OCI-LY3 (cell line): ENCODE measurements at regions not wholly inside any gene's neighbourhood (a gene's known extent, or its start where the extent isn't known, plus 50 kb on each side); places are given as distances from the start of the nearest gene placed in this dataset.

Experiments used
- H2AFZ ChIP-seq: fragments of 200-600, 300-600 bp; shearing (Covaris generic); 2 replicates; pipeline ENCODE4 v1.6.0; 2014; ENCODE audit warnings: antibody characterized with exemption, low read depth, low read length
- H3K27ac ChIP-seq: fragments of 200-600, 300-600 bp; sonication (generic); 2 replicates; pipeline ENCODE4 v1.5.1; 2014; ENCODE audit warnings: mild to moderate bottlenecking, low read length, moderate library complexity, mixed read lengths
- H3K27me3 ChIP-seq: fragments of 200-600, 300-600 bp; sonication (generic); 2 replicates; pipeline ENCODE4 v1.6.1; 2014; ENCODE audit warnings: low read depth, low read length, mixed read lengths
- H3K36me3 ChIP-seq: fragments of 200-600, 300-600 bp; sonication (generic); replicated peaks from 2 replicates; pipeline ENCODE3; 2014; ENCODE audit warnings: low read depth, low read length, mixed read lengths
- H3K4me1 ChIP-seq: fragments of 300-600, 200-600 bp; sonication (generic); 2 replicates; pipeline ENCODE4 v1.6.1; 2014; ENCODE audit warnings: low read length, mixed read lengths
- H3K4me2 ChIP-seq: fragments of 200-600, 300-600 bp; sonication (generic); 2 replicates; pipeline ENCODE4 v1.6.1; 2014; ENCODE audit warnings: low read length, mixed read lengths
- H3K4me3 ChIP-seq: fragments of 300-600, 200-600 bp; sonication (generic); 2 replicates; pipeline ENCODE4 v1.5.1; 2014; ENCODE audit warnings: antibody characterized with exemption, mild to moderate bottlenecking, low read length, moderate library complexity
- H3K79me2 ChIP-seq: fragments of 300-600, 200-600 bp; shearing (Covaris generic); 2 replicates; pipeline ENCODE4 v1.6.1; 2014; ENCODE audit warnings: mild to moderate bottlenecking, low read length, mixed read lengths
- H3K9ac ChIP-seq: fragments of 300-600, 200-600 bp; shearing (Covaris generic); 2 replicates; pipeline ENCODE4 v1.6.0; 2014; ENCODE audit warnings: mild to moderate bottlenecking, low read length, moderate library complexity
- H3K9me3 ChIP-seq: fragments of 200-600, 300-600 bp; shearing (Covaris generic); 2 replicates; pipeline ENCODE4 v1.6.1; 2014; ENCODE audit warnings: low read length, mixed read lengths; ENCODE audit not compliant: insufficient read depth
- H4K20me1 ChIP-seq: fragments of 200-600, 300-600 bp; sonication (generic); 2 replicates; pipeline ENCODE4 v1.6.1; 2016; ENCODE audit warnings: low read length, mixed read lengths; ENCODE audit not compliant: insufficient read depth
- EZH2phosphoT487 ChIP-seq: fragments of 200-600 bp; shearing (Covaris generic); IDR thresholded peaks from 2 replicates; pipeline ENCODE4 v1.6.1; 2018; ENCODE audit warnings: antibody characterized with exemption, mixed run types, low read depth
- TF ChIP-seq, protein P1 (sequence below): fragments of 200-600, 300-600 bp; sonication (generic); IDR thresholded peaks from 2 replicates; pipeline ENCODE4 v1.5.1; 2014; ENCODE audit warnings: antibody characterized with exemption, low read length, low read depth

DNA sequence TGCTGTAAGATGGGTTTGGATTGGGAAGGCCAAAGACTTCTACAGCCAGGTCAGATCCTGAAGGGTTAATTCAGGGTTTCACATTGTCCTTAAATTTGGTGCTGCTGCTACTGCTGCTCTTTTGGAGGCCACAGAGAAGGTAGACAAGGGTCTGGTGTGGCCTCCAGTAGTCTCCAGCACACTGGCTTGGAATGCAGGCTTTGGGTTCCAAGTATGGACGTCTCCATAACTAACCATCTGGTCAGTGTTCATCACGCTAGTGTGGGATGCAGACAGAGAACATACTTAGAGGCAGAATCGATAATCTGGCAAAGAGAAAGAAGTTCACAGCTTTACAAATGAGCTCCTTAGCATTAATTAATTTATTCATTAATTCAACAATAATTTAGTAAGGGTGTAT is 154.1 kb downstream of the ZBTB18 start:
- H3K4me2 ChIP-seq: no peak overlapping the region
- no peak overlapping the region for H2AFZ ChIP-seq
- H3K9me3 ChIP-seq: no peaks in the 10 kb centered on the region
- H3K9ac ChIP-seq: no peak overlapping the region
- H3K27ac ChIP-seq: no peak overlapping the region
- H3K36me3 ChIP-seq: no peaks in the 10 kb centered on the region
- TF ChIP-seq, protein P1, sequence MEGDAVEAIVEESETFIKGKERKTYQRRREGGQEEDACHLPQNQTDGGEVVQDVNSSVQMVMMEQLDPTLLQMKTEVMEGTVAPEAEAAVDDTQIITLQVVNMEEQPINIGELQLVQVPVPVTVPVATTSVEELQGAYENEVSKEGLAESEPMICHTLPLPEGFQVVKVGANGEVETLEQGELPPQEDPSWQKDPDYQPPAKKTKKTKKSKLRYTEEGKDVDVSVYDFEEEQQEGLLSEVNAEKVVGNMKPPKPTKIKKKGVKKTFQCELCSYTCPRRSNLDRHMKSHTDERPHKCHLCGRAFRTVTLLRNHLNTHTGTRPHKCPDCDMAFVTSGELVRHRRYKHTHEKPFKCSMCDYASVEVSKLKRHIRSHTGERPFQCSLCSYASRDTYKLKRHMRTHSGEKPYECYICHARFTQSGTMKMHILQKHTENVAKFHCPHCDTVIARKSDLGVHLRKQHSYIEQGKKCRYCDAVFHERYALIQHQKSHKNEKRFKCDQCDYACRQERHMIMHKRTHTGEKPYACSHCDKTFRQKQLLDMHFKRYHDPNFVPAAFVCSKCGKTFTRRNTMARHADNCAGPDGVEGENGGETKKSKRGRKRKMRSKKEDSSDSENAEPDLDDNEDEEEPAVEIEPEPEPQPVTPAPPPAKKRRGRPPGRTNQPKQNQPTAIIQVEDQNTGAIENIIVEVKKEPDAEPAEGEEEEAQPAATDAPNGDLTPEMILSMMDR: no peak
- TF ChIP-seq EZH2phosphoT487: no peak
- peaks cover 2% of the 10 kb centered on the region; the same call in 1 of the 2 replicates for H3K4me1 ChIP-seq
- no peak overlapping the region for H3K4me3 ChIP-seq
- no peaks in the 10 kb centered on the region for H3K79me2 ChIP-seq
- H3K27me3 ChIP-seq: peaks cover 54% of the 10 kb centered on the region
- no peaks in the 10 kb centered on the region for H4K20me1 ChIP-seq

DNA sequence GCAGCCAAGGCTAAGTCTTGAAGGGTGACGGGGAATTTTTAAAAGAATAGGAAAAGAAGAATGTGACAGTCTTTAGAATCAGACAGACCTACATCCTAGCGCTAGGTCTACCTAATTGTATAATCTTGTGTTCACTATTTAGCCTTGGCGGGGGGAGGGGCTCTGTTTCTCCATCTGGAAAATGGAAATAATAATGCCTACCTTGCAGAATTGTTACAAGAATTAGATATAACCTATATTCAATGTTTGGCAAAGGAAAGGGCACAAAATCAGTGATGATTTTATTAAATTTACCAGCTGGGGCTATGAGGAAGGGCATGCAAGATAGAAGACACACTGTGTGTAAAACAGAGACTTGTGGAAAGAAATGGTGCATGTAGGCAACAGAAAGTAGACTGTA is 154.8 kb downstream of the ZBTB18 start:
- Histone ChIP-seq H3K9me3 (no peaks in the 10 kb centered on the region), H3K79me2 (no peaks in the 10 kb centered on the region), H3K9ac (no peak overlapping the region), H3K27me3 (peaks cover 54% of the 10 kb centered on the region), H2AFZ (no peak overlapping the region), H3K4me1 (peaks cover 2% of the 10 kb centered on the region; the same call in 1 of the 2 replicates), H3K36me3 (no peaks in the 10 kb centered on the region), H3K4me2 (no peak overlapping the region), H3K27ac (no peak overlapping the region), H4K20me1 (no peaks in the 10 kb centered on the region), H3K4me3 (no peak overlapping the region)
- TF ChIP-seq EZH2phosphoT487: no peak
- TF ChIP-seq, protein P1: no peak

DNA sequence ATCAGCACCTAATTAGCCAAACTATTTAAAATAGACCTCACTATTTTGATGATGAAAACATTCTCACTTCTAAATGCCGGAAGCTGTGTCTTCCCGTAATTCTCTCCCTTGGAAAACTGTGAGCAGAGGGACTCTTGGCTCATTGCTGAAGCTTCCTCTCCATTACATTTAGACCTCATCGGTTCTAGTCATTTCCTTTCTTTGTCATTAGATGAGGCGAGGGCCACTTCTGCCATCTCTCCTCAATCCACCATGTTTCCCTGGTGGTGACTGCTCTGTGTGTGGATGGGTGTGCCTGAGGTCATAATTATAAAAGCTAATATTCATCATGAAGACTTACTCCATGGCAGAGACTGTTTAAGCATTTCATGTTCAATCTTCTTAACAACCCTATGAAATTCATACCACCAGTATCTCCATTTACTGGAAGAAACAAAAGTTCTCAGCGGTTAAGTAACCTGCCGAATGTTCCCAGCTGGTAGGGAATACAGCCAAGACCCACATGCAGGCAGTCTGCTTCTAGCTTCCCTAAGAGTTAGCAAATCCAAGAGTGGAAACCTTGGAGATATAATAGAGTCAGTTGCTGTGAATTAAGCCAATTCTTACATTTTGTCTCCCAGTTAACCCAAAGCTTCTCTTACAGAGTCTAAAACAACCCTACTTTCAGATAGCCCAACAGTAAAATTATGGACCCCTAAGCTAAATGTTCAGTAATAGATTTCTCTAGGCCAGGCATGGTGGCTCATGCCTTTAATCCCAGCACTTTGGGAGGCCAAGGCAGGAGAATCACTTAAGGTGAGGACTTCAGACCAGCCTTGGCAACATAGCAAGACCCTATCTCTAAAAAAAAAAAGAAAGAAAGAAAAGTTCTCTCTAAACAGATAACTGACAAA is 156.2 kb downstream of the ZBTB18 start:
- H3K4me3 ChIP-seq: no peak overlapping the region
- H3K36me3 ChIP-seq: no peaks in the 10 kb centered on the region
- peaks cover 2% of the 10 kb centered on the region; the same call in 1 of the 2 replicates for H3K4me1 ChIP-seq
- H3K9ac ChIP-seq: no peak overlapping the region
- H3K79me2 ChIP-seq: no peaks in the 10 kb centered on the region
- H2AFZ ChIP-seq: no peak overlapping the region
- no peaks in the 10 kb centered on the region for H3K9me3 ChIP-seq
- no peaks in the 10 kb centered on the region for H4K20me1 ChIP-seq
- TF ChIP-seq EZH2phosphoT487: no peak
- TF ChIP-seq, protein P1: no peak
- H3K4me2 ChIP-seq: no peak overlapping the region
- H3K27me3 ChIP-seq: peaks cover 44% of the 10 kb centered on the region
- H3K27ac ChIP-seq: no peak overlapping the region

DNA sequence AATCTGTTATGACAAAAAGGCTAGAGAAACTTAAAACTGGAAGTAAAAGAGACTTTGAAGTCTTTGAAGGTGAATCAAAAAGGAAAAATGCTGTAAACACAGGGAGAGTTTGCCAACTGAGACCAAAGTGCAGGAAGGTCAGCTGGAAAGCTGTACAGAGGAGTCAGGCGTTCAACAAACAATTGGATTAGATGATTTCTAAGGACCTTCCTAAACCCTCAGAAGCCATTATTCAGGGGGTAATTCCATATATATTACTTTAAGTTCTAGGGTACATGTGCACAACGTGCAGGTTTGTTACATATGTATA is 156.8 kb downstream of the ZBTB18 start:
- Histone ChIP-seq H3K9ac (no peak overlapping the region), H3K36me3 (no peaks in the 10 kb centered on the region), H3K27ac (no peak overlapping the region), H4K20me1 (no peaks in the 10 kb centered on the region), H3K9me3 (no peaks in the 10 kb centered on the region), H3K27me3 (peaks cover 47% of the 10 kb centered on the region), H3K79me2 (no peaks in the 10 kb centered on the region), H3K4me2 (no peak overlapping the region), H2AFZ (no peak overlapping the region), H3K4me1 (peaks cover 2% of the 10 kb centered on the region; the same call in 1 of the 2 replicates), H3K4me3 (no peak overlapping the region)
- TF ChIP-seq, protein P1: no peak
- no peak for TF ChIP-seq EZH2phosphoT487
